GM20431 (cell line): ENCODE measurements at regions not wholly inside any gene's neighbourhood (a gene's known extent, or its start where the extent isn't known, plus 50 kb on each side); places are given as distances from the start of the nearest gene placed in this dataset.
"Not testable (repeated sequence)": the region's sequence is repeated elsewhere in the genome, so short reads cannot be mapped to it uniquely, and the experiment has no call there.

Experiments
- in situ Hi-C: fragments of 300-500 bp; cut with MseI, MboI; formaldehyde crosslinking; loops from one replicate; pipeline ENCODE4 v1.15.0; 2020; ENCODE audit warnings: low sequenced_read_pairs; ENCODE audit not compliant: unreplicated experiment

GRCh38 chr12:88814779-88815178, 234.5 kb upstream of the KITLG start:
- in situ Hi-C loops, result no loop called here

- in situ Hi-C loops, result no loop called here
These were observed 232.3 kb upstream of the KITLG start for GRCh38 chr12:88812610-88813009.

- in situ Hi-C loops, result no loop called here
These were observed 230.5 kb upstream of the KITLG start for GRCh38 chr12:88810806-88811205.

- in situ Hi-C loops, result not testable (repeated sequence)
These were observed 229.6 kb upstream of the KITLG start for GRCh38 chr12:88809841-88810240.

GRCh38 chr12:88805692-88806091, 225.4 kb upstream of the KITLG start:
- in situ Hi-C loops, result no loop called here

GRCh38 chr12:88805286-88805685, 225.0 kb upstream of the KITLG start:
- in situ Hi-C loops, result no loop called here

GRCh38 chr12:88802096-88802706, 221.9 kb upstream of the KITLG start:
- in situ Hi-C loops, result no loop called here

- in situ Hi-C loops, result no loop called here
These were observed 221.2 kb upstream of the KITLG start for GRCh38 chr12:88801227-88802095.

- in situ Hi-C loops, result no loop called here
These were observed 212.8 kb upstream of the KITLG start for GRCh38 chr12:88793096-88793495.

GRCh38 chr12:88790231-88790630, 210.0 kb upstream of the KITLG start:
- in situ Hi-C loops, result no loop called here

GRCh38 chr12:88784166-88784565, 203.9 kb upstream of the KITLG start:
- in situ Hi-C loops, result no loop called here

- in situ Hi-C loops, result no loop called here
These were observed 202.1 kb upstream of the KITLG start for GRCh38 chr12:88782351-88782750.

GRCh38 chr12:88781909-88782308, 201.6 kb upstream of the KITLG start:
- in situ Hi-C loops, result no loop called here

- in situ Hi-C loops, result no loop called here
These were observed 197.8 kb upstream of the KITLG start for GRCh38 chr12:88778064-88778463.

- in situ Hi-C loops, result no loop called here
These were observed 195.5 kb upstream of the KITLG start for GRCh38 chr12:88775742-88776151.

GRCh38 chr12:88767699-88768098, 187.4 kb upstream of the KITLG start:
- in situ Hi-C loops, result no loop called here

GRCh38 chr12:88764781-88765480, 184.7 kb upstream of the KITLG start:
- in situ Hi-C loops, result no loop called here

GRCh38 chr12:88763536-88764100, 183.3 kb upstream of the KITLG start:
- in situ Hi-C loops, result no loop called here

- in situ Hi-C loops, result no loop called here
These were observed 177.9 kb upstream of the KITLG start for GRCh38 chr12:88758176-88758575.

- in situ Hi-C loops, result no loop called here
These were observed 176.6 kb upstream of the KITLG start for GRCh38 chr12:88756917-88757316.

GRCh38 chr12:88756153-88756552, 175.9 kb upstream of the KITLG start:
- in situ Hi-C loops, result no loop called here
